Common myeloid progenitor, CD34-positive (primary cell): ENCODE measurements at regions not wholly inside any gene's neighbourhood (a gene's known extent, or its start where the extent isn't known, plus 50 kb on each side); places are given as distances from the start of the nearest gene placed in this dataset.

Experiments
- CTCF ChIA-PET: fragments of 350-600 bp; sonication (Branson Sonifier 250); formaldehyde crosslinking; loops from one replicate; lab custom pipeline; 2021; ENCODE audit warnings: antibody characterized with exemption; lab: Charles Lee
- POLR2A ChIA-PET: fragments of 350-600 bp; sonication (Branson Sonifier 250); formaldehyde crosslinking; loops from one replicate; lab custom pipeline; 2021; ENCODE audit warnings: antibody characterized with exemption; lab: Charles Lee
- DNase-seq, 3 donors: peaks; one replicate each; pipeline versions ENCODE4 v3.0.0 to v3.0.0-alpha.2; 2013
- H3K27ac ChIP-seq, 2 experiments: 1 replicate in 1 of 2; 2 replicates in 1 of 2; pipeline ENCODE4 v1.7.0; 2013; ENCODE audit warnings: inconsistent platforms in 2 of 2, low read length in 2 of 2, mild to moderate bottlenecking in 2 of 2, low read depth in 1 of 2, moderate library complexity in 1 of 2; ENCODE audit not compliant: severe bottlenecking in 2 of 2, insufficient read depth in 1 of 2, poor library complexity in 1 of 2
- H3K27me3 ChIP-seq, 5 experiments: replicated peaks in 2 of 5; 1 replicate in 3 of 5; 2 replicates in 2 of 5; pipeline versions ENCODE4 v1.6.1 to v1.7.0; 2013; ENCODE audit warnings: low read length in 4 of 5, mild to moderate bottlenecking in 2 of 5, moderate library complexity in 2 of 5, inconsistent platforms in 1 of 5; ENCODE audit not compliant: insufficient read depth in 5 of 5, control insufficient read depth in 4 of 5
- H3K36me3 ChIP-seq, 4 experiments: 1 replicate in 2 of 4; 2 replicates in 2 of 4; pipeline versions ENCODE4 v1.6.1 to v1.7.0; 2013; ENCODE audit warnings: low read length in 3 of 4, control low read depth in 1 of 4, mild to moderate bottlenecking in 1 of 4; ENCODE audit not compliant: control insufficient read depth in 4 of 4, insufficient read depth in 4 of 4
- H3K4me1 ChIP-seq, 4 experiments: 1 replicate in 3 of 4; 2 replicates in 1 of 4; pipeline versions ENCODE4 v1.6.1 to v1.7.1; 2013; ENCODE audit warnings: low read length in 3 of 4, mild to moderate bottlenecking in 3 of 4, control low read depth in 1 of 4, inconsistent platforms in 1 of 4, moderate library complexity in 1 of 4; ENCODE audit not compliant: control insufficient read depth in 4 of 4, insufficient read depth in 4 of 4; ENCODE audit errors: control extremely low read depth in 1 of 4
- H3K4me3 ChIP-seq, 7 experiments: 1 replicate in 4 of 7; 2 replicates in 3 of 7; pipeline versions ENCODE4 v1.5.1 to v1.7.0; 2013; ENCODE audit warnings: mild to moderate bottlenecking in 7 of 7, low read length in 6 of 7, moderate library complexity in 6 of 7, inconsistent platforms in 2 of 7, low read depth in 2 of 7, control low read depth in 1 of 7; ENCODE audit not compliant: insufficient read depth in 4 of 7, control insufficient read depth in 1 of 7; ENCODE audit errors: extremely low read depth in 1 of 7
- H3K9me3 ChIP-seq, 5 experiments: 1 replicate in 4 of 5; 2 replicates in 1 of 5; pipeline versions ENCODE4 v1.6.1 to v1.7.1; 2013; ENCODE audit warnings: low read length in 4 of 5, mild to moderate bottlenecking in 2 of 5, inconsistent platforms in 1 of 5, low read depth in 1 of 5, moderate library complexity in 1 of 5; ENCODE audit not compliant: control insufficient read depth in 4 of 5, insufficient read depth in 2 of 5; ENCODE audit errors: control extremely low read depth in 1 of 5
- WGBS: methylation state at CpG from one replicate; pipeline ENCODE4 v1.1.5; 2013; ENCODE audit not compliant: insufficient coverage; 5-methylcytosine and 5-hydroxymethylcytosine counted together

GRCh38 chrX:124680287-124680686, 333.9 kb downstream of the SH2D1A start:
- WGBS = no CpG with 5 or more reads among the region's 2 CpGs
- Histone ChIP-seq H3K27ac (no peak overlapping the region), H3K4me1 (no peaks in the 10 kb centered on the region), H3K36me3 (no peaks in the 10 kb centered on the region), H3K9me3 (peaks cover 0 to 4% (median 0%) of the 10 kb centered on the region in 5 experiments), H3K4me3 (no peak overlapping the region), H3K27me3 (no peaks in the 10 kb centered on the region)
- ChIA-PET CTCF (no interaction called here), POLR2A (no interaction called here)
- DNase-seq = no peak

DNA sequence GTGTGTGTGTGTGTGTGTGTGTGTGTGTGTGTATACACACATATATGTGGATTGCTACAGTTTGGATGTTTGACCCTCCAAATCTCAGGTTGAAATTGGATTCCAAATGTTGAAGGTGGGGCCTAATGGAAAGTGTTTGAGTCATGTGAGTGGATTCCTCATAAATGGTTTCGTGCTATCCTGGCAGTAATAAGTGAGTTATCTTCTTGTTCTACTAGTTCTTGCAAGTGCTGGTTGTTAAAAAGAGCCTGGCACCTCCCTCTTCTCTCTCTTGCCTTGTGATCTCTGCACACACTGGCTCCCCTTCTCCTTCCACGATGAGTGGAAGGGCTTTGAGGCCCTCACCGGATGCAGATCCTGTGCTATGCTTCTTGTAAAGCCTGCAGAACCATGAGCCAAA, 344.1 kb downstream of the SH2D1A start:
- POLR2A ChIA-PET = no interaction called here
- Histone ChIP-seq H3K36me3 (no peaks in the 10 kb centered on the region), H3K9me3 (no peaks in the 10 kb centered on the region), H3K4me1 (no peaks in the 10 kb centered on the region), H3K4me3 (no peak overlapping the region), H3K27me3 (no peaks in the 10 kb centered on the region), H3K27ac (no peak overlapping the region)
- DNase-seq = no peak
- CTCF ChIA-PET = no interaction called here
- 88% methylated on average over 3 of the region's 3 CpGs for WGBS

DNA sequence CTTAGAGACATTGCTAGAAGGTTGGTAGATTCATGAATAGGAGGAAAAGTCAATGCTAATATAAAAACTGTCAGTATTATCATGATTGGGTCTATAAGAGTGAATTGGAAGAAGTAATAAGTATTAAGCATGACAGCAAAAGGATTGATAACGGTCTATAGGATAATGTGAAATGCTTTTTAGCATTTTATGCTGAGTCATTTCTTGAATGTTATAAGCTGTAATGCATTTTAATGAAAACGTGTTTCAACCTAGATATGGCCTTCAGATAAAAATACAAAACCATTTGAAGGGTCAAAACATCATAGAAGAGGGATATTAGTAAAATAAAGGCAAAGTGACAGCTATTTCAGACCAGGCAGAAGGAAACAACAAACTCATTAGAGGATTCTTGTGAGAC, 353.5 kb downstream of the SH2D1A start:
- ChIA-PET POLR2A (no interaction called here), CTCF (no interaction called here)
- no peak for DNase-seq
- no peaks in the 10 kb centered on the region for H3K36me3 ChIP-seq
- H3K4me1 ChIP-seq = no peaks in the 10 kb centered on the region
- no peak overlapping the region for H3K4me3 ChIP-seq
- no peaks in the 10 kb centered on the region for H3K27me3 ChIP-seq
- WGBS = 80% methylated on average over 1 of the region's 2 CpGs
- no peaks in the 10 kb centered on the region for H3K9me3 ChIP-seq
- no peak overlapping the region for H3K27ac ChIP-seq

DNA sequence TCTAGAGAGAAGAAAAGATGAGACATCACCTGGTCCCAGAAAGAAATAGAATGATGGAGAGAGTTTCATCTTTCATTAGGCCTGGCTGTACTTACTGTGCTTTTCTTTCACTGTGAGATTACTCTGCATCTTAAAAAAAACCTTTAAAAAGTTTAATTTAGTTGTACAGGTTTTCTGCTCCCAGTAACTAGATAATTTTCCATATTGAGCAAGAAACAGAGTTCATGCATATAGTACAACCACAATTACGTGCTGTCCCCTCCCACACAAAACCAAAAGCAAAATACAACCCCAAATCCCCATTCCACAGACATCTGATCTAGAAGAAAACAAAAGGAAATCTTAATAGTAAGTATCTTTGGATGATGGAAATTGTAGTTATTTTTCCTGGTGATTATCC, 371.2 kb downstream of the SH2D1A start:
- H3K27ac ChIP-seq = no peak overlapping the region
- H3K4me1 ChIP-seq = no peaks in the 10 kb centered on the region
- no peaks in the 10 kb centered on the region for H3K9me3 ChIP-seq
- no peak for DNase-seq
- no CpG with 5 or more reads among the region's 1 CpG for WGBS
- no peaks in the 10 kb centered on the region for H3K27me3 ChIP-seq
- H3K4me3 ChIP-seq = no peak overlapping the region
- CTCF ChIA-PET = no interaction called here
- POLR2A ChIA-PET = no interaction called here
- H3K36me3 ChIP-seq = no peaks in the 10 kb centered on the region

- POLR2A ChIA-PET = no interaction called here
Observed at GRCh38 chrX:124719060-124719459, 372.7 kb downstream of the SH2D1A start.

GRCh38 chrX:124720532-124720931, 374.2 kb downstream of the SH2D1A start:
- 100% methylated on average over 2 of the region's 2 CpGs for WGBS
- POLR2A ChIA-PET = no interaction called here

More at GRCh38 chrX:124719060-124719459, 372.7 kb downstream of the SH2D1A start:
- H3K9me3 ChIP-seq = no peaks in the 10 kb centered on the region
- no peaks in the 10 kb centered on the region for H3K4me1 ChIP-seq
- CTCF ChIA-PET = no interaction called here
- no peak for DNase-seq
- no peaks in the 10 kb centered on the region for H3K36me3 ChIP-seq
- H3K27me3 ChIP-seq = no peaks in the 10 kb centered on the region
- H3K4me3 ChIP-seq = no peak overlapping the region
- H3K27ac ChIP-seq = no peak overlapping the region
- WGBS = 83% methylated on average over 2 of the region's 2 CpGs

DNA sequence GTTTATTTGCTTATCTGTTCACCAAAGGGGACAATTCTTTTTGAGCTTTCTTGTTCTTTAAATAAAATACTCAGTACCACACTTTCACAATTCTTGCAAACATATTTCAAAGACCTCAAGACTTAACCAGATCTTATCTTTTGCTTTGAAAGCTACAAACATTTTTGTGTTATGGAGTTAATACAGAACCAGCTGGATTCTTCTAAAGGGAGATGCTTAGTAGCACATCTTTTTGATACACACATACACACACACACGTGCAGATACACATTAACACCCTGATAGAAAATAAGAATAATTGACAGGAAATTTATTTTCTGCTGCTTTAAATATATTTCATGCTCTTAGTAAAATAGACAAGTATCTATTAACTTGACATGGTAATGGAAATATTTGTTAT, 379.1 kb downstream of the SH2D1A start:
- Histone ChIP-seq H3K36me3 (no peaks in the 10 kb centered on the region), H3K27ac (no peak overlapping the region), H3K9me3 (no peaks in the 10 kb centered on the region), H3K4me3 (no peak overlapping the region), H3K27me3 (no peaks in the 10 kb centered on the region), H3K4me1 (no peaks in the 10 kb centered on the region)
- no CpG with 5 or more reads among the region's 1 CpG for WGBS
- ChIA-PET POLR2A (no interaction called here), CTCF (no interaction called here)
- no peak for DNase-seq

More at GRCh38 chrX:124720532-124720931, 374.2 kb downstream of the SH2D1A start:
- no peaks in the 10 kb centered on the region for H3K9me3 ChIP-seq
- no peaks in the 10 kb centered on the region for H3K36me3 ChIP-seq
- DNase-seq = no peak
- no peaks in the 10 kb centered on the region for H3K27me3 ChIP-seq
- CTCF ChIA-PET = no interaction called here
- H3K4me1 ChIP-seq = no peaks in the 10 kb centered on the region
- H3K27ac ChIP-seq = no peak overlapping the region
- H3K4me3 ChIP-seq = no peak overlapping the region
